SW 1271 (cell line): ENCODE measurements at regions not wholly inside any gene's neighbourhood (a gene's known extent, or its start where the extent isn't known, plus 50 kb on each side); places are given as distances from the start of the nearest gene placed in this dataset.
"Not testable (repeated sequence)": the region's sequence is repeated elsewhere in the genome, so short reads cannot be mapped to it uniquely, and the experiment has no call there.

Source experiments
- DNase-seq, 2 experiments: peaks; one replicate each; lab custom pipeline; 2025; lab: John Stamatoyannopoulos, UW

DNA sequence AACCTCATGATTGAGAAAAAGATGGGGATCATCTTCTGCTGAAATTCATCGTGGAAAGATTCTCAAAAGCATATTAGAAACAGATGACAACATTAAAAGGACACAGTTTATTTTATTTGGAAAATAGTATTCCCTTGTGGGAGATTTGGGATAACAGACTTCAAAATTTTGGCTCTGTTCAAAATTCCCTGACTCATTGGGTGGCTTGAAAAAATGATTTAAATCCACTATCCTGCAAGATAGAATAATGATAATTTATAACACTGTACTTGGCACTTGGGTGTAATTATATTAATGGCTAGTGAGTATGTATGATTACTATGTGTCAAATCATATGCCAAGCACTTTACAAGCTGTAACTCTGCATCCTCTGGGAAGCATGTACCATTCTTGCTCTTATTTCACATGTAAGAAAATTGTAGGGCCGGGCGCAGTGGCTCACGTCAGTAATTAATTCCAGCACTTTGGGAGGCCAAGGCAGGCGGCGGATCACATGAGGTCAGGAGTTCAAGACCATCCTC, 128.8 kb downstream of the LMNTD1 start:
- DNase-seq = no peak

DNA sequence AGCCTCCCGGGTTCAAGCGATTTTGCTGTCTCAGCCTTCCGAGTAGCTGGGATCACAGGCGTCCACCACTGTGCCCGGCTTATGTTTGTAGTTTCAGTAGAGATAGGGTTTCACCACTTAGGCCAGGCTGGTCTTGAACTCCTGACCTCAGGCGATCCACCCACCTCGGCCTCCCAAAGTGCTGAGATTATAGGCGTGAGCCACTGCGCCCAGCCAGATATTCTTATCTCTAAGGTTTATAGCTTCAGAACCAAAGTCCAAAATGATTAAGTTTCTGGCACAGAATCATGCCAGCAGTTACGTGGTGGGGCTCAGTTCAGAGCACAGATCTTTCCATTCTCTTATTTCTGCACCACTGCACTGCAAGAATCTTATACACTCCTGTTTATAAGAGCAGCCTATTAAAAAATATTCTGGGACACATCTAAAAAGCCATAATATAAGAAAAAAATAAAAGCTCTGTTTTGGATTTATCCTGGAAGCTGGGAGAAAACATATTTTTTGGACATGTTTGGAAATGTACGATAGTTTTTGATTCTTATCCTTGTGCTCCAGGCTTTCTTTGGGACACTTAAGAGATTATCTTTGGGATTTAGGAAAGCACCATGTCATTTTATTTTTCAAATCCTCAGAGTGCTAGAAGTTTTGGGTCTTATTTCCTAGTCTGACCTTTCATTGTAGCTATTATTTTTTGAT, 129.6 kb downstream of the LMNTD1 start:
- DNase-seq = no peak

DNA sequence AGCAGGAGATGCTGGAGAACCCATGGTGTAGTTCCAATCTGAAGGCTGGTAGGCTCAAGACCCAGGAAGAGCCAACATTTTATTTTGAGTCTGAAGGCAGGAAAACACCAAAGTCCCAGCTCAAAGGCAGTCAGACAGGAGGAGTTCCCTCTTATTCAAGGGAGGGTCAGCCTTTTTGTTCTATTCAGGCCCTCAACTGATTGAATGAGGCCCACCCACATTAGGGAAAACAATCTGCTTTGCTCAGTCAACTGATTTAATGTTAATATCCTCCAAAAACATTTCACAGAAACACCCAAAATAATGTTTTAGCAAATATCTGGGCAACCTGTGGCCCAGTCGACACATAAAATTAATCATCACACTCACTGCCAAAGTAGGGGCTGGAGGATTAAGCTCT, 130.8 kb downstream of the LMNTD1 start:
- DNase-seq = no peak

DNA sequence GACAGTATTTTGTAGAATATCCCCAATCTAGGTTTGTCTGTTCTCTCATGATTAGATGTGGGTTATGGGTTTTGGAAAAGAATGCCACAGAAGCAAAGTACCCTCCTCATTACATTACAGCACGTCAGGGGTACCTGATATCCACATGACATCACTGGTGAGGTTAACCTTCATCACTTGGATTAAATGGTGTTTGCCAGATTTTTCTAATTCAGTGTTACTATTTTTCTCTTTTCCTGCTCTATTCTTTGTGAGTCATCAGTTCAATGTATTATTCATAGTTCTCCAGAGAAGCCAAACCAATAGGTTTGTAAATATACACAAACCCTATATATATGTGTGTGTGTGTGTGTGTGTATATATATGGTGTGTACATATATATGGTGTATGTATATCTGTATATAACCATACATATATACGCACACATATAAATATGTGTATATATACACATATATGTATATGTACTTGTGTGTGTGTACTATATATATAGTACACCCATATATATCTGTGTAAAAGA, 131.4 kb downstream of the LMNTD1 start:
- no peak for DNase-seq

DNA sequence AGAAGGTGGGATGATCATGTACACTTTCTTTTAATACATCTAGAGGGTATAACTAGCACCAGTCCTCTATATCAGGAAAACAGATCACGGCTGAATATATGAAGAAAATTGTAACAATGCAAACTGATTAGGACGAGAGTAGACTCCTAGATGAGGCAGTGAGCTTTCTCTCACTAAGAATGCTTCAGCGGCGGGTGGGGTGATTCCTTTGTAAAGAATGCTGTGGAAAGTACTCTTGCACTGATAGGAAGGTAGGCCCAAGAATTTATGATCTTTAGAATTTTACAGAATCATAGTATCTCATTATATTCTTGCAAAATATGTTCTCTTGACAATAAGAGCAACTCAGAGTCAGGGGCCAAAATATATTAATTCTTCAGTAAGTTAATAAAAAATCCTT, 133.0 kb downstream of the LMNTD1 start:
- DNase-seq = no peak

DNA sequence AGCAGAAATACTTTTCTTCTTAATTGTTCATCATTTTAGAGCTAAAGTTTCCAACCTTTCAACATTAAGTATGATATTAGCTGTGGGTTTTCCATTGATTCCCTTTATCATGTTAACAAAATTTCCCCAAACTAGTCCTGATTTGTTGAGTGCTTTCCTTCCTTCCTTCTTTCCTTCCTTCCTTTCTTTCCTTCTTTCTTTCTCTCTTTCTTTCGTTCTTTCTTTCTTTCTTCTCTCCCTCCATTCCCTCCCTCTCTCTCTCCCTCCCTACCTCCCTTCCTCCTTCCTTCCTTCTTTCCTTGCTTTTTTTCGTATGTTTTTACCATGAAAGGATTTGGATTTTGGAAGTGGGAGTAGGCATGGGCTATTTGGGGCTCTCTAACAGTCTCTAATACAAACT, 133.5 kb downstream of the LMNTD1 start:
- DNase-seq = no peak

DNA sequence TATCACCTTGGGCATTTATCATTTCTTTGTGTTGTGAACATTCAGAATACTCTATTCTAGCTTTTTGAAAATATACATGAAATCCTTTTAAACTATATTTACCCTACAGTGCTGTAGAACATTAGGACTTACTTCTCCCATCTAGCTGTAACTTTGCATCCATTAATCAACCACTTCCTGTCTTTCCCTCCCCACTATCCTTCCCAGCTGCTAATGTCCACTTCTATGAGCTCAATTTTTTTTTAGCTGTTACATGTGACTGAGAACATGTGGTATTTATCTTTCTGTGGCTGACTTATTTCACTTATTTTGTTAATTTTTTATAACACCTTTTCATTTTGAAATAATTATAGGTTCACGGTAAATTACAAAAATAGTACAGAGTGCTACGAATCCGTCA, 136.0 kb downstream of the LMNTD1 start:
- no peak for DNase-seq

DNA sequence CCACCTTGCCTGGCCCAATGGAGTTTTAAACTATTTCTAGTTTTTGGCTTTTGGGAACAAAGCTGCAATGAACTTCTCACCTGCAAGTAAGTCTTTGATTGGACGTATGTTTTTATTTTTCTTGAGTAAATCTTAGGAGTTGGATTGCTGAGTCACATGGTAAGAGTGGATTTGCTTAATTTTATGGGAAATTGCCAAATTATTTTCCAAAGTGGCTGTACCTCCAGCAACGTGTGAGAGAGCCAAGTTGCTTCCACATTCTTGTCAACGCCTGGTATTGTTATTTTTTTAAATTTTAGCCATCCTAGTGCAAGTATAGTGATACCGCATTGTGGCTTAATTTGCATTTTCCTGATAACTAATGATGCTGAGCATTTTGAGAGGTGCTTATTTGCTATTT, 136.6 kb downstream of the LMNTD1 start:
- no peak for DNase-seq

DNA sequence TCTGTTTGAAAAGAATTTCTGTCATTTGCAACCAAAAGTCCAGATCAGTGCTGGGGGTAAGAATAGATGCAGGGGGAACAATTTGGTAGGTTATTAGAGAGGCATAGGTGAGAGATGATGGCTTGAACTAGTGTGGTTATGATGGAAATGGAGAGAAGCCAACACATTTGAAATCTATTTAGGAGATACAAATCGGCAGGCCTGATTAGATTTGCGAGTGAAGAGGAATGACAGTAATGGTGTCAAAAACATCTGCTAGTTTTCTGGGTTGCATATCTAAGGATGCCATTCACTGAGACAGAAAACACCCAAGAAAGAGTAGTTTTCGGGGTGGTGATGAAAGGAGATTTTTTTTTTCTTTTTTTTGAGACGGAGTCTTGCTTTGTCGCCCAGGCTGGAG, 138.1 kb downstream of the LMNTD1 start:
- DNase-seq = no peak

DNA sequence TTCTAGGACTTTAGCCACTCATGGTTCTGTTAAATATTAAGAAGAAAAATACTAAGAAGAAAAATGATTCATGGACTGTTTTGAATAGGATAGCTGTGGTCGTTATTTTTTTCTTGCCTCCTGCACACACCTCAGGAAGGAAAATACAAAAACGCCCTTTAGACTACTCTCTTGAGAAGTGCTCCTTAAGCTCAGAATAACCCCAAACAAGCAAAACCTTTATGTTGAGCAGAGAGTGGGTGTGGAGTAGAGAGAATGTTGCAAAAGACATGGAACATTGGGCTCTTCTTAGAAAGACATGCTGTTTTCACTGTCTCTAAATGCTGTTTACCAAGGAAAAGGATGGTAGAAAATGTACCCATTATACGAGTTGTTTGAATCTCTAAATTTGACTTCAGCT, 140.3 kb downstream of the LMNTD1 start:
- DNase-seq = no peak

DNA sequence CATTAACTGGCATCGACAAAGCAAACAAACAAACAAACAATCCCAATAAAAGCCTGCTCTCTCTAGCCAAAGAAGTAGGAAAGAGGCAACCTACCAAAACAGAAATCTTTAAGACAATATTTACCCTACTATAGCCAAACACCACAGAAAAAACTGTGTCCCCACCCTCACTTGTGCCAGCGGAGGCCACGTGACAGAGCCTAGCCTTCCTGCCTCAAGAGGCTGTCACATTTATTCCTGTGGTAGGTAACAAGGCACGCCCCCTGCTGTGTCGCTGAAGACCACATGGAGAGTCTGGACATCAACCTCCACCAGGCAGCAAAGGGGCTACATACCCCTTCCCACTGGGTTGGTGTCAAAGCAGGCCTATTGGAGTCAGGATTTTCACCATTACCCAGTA, 148.1 kb downstream of the LMNTD1 start:
- no peak for DNase-seq

DNA sequence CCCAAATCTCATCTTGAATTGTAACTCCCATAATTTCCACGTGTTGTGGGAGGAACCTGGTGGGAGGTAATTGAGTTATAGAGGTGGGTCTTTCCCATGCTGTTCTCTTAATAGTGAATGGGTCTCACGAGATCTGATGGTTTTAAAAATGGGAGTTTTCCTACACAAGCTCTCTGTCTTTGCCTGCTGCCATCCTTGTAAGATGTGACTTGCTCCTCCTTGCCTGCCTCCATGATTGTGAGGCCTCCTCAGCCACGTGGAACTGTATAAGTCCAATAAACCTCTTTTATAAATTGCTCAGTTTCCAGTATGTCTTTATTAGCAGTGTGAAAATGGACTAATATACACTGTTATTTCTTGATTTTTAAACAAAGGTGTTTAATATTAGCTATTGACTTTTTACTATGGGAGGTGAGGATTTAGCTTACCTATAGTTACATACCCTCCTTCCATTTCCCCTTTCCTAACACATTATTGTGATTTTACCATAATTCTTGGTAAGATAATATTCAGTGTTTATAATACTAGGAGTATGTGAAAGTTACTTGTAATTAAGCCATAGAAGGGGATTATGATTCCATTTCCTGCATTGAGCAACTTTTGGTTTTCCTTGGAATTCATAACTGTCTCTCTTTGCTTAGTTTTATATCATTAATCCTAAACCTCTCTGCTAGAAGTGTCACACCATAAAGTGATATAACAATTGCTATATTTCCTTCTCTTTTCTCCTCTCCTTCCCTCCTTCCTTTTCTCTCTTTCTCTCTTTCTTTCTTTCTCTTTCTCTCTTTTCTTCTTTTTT, 151.0 kb upstream of the KRAS start:
- DNase-seq = no peak

DNA sequence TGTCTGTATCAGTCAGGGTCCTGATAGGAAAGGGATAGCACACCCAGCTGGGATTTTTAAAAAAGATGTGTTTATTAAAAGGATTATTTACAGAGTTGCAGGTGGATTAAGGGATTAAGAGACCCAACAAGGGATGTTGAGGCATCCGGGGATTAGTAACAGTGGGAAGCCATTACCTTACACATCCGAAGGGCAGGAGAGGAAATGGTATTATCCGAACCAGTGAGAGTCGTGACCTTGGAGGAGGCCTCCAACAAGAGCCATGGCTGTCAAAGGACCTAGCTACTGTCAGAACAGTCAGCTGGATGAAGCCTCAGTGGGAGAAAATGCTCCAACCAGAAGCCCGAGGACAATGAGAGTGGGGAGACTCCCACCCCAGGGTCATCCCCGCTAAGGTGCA, 146.3 kb upstream of the KRAS start:
- DNase-seq = no peak

DNA sequence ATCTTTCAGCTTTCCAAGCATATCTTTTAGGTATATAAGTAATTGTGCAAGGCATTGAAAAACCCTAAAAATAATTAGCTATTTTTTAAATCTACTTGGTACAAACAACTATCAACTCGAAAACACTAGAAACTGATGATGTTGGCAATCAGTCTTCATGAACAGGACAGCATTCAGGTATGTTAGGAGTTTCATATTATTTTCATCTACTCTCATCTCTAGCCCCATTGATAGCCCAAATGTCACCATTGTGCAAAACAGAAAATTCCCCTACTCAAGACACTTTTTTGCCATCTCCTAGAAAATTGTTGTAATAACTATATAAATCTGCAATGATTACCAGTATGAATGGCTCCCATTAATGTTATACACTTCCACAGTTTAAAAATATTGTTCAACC, 144.5 kb upstream of the KRAS start:
- DNase-seq = no peak

DNA sequence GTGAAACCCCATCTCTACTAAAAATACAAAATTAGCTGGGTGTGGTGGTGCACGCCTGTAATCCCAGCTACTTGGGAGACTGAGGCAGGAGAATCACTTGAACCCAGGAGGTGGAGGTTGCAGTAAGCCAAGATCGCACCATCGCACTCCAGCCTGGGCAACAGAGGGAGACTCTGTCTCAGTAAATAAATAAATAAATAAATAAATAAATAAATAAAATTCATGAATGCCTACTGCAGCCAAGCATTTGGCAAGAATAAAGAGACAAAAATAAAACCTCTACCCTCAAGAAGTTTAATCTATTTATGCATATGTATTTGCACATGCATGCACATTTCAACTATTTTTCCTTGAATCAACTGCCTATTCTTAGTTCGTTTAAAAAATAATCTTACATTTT, 144.0 kb upstream of the KRAS start:
- DNase-seq = not testable (repeated sequence)

DNA sequence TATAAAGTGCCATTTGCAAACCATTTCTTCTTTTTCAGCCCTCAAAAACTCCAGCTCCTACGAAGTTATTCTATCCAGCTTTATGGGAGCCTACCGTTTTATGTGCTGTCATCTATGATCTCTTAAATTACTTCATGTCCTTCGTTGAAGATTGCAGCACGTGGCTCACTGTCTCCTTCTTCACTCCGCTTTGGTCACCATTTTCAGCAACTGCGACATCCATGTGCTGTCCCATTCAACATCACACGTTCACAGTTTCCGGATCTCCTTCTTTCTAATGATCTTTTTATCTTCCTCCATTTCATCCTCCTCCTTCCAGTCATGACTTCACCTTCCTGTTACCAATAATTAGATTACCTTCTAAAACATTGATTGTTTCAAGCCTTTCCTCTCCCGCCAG, 143.3 kb upstream of the KRAS start:
- DNase-seq = no peak

DNA sequence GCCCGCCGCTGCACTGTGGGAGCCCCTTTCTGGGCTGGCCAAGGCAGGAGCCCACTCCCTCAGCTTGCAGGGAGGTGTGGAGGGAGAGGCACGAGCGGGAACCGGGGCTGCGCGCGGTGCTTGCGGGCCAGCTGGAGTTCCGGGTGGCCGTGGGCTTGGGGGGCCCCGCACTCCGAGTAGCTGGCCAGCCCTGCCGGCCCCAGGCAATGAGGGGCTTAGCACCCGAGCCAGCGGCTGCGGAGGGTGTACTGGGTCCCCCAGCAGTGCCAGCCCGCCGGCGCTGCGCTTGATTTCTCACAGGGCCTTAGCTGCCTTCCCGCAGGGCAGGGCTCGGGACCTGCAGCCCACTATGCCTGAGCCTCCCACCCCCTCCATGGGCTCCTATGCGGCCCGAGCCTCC, 140.6 kb upstream of the KRAS start:
- DNase-seq = not testable (repeated sequence)

DNA sequence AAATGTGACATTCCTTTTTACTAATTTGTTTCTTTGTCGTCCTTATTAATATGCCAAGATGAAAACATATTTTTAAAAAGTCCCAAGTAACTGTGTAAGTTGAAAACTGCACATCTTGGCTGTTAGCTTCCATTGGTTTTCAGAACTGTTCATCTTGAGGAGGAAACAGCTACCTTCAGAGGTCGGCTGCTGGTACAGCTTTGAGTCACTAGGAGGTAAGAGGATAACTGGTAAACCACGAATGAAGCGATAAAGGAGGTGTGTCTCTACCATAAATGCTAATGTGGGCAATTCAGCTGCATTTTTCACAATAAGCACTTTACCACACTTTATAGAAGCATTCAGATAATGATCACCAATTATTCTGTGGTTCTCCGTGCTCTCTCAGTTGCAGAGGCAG, 137.5 kb upstream of the KRAS start:
- no peak for DNase-seq

DNA sequence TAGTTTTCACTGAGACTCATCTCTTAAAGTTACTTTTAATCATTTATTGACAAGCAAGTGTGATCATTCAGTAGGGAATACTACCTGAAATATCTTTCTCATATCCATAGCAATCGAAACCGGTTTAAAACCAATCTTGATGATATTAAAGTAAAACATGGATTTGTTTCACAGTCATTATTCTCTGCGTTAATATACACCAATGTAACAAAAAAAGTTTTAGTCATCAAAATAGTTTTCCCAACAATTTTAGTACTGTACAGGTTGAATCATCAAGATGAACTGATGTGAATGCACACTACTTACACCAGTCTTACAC, 137.0 kb upstream of the KRAS start:
- no peak for DNase-seq

DNA sequence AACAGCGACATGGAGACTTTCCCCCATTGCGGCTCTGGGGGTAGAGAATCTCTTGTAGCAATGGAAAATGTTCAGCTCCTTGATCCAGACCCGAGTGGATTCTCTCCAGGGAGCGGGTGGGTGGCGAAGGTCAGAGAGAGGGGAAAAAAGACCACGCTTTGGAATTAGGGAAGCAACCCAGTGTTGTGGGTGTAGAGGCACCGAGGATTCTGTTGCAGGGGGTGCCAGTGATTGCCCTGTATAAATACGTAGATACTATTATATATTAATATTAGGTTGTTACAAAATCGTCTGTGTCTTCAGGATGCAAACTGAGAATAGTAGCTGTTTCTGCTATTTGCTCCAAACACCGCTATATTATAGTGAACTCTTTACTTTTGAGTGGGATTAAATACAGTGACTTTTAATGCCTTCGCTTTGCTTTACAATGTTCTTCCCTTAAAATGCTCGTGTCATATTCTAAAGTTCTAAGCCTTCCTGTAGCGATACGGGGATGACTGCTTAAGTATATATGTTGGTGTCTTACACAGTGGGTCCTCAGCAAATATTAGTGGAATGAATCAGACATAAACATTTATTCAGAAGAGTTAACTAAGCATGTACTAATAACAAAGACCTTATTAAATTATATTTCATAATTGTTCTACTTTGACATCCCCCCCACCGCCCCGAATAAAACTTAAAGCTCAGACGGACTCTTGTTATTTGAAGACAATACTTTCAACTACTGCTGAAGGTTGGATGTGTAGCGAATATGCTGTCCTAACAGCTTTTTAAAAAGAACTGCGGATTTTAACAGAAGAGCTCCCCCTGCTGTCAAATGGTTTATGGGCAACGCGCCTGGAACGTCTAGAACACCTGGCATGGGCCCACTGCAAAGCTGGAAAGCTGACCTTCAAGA, 136.4 kb upstream of the KRAS start:
- peak; percentile 64 to 94 for DNase-seq

DNA sequence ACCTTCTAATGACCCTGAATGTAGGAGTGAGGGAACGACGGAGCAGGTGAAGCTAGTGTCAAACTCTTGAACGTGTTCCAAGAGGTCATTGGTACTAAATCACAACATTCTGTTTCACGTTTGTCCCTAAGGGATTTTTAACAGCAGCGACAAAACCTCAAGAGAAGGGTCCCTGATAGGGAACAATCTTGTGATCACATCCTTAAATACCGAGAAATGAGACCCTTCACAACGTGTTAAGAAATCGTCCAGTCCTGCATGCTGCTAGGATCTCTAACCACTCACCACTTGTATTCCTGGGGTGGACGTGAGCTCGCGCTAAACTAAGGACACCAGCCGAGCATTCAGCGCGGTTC, 134.1 kb upstream of the KRAS start:
- DNase-seq = no peak

DNA sequence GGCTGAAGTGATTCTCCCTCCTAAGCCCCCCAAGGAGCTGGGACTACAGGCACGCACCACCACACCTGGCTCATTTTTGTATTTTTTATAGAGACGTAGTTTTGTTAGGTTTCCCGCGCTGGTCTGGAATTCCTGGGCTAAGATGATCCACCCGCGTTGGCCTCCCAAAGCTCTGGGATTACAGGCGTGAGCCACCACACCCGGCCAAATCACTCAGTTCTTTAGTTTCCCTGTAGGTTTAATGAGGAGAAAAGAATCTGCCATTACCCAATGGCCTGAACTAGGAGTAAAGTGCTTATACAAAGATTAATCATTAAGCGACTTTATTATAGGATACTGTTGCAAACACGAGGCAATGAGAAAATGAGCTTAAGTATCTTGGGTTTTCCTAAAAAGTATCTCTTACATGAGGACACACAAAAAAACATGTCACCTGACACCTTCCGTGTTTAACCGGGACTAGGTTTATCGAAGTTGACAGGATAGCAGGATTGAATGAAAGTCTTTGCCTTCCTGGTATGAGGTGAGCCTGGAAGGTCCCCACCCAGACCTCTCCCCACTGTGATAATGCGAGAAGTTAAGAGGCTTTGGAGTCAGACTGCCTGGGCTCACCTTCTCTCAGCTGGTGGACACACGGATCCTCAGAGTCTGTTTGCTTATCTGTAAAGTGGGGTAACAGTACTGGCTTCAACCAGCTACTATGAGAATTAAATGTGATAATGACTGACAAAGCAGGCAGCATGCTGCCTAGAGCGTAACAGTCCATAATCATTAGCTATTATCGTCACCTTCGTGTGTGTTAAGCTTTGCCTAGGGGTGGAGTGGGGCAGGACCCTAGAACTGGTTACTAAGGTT, 133.5 kb upstream of the KRAS start:
- no peak for DNase-seq
